H9 (cell line): ENCODE measurements at regions not wholly inside any gene's neighbourhood (a gene's known extent, or its start where the extent isn't known, plus 50 kb on each side); places are given as distances from the start of the nearest gene placed in this dataset.

Experiments
- DNase-seq: peaks from one replicate; pipeline ENCODE4 v3.0.0-alpha.2; 2017
- H2AFZ ChIP-seq: one replicate; pipeline ENCODE4 v1.6.1; 2013; ENCODE audit warnings: mild to moderate bottlenecking, low read length, control low read depth, moderate library complexity
- H2AK5ac ChIP-seq: 2 replicates; pipeline ENCODE4 v1.6.1; 2013; ENCODE audit warnings: low read length, control low read depth, mixed read lengths; ENCODE audit not compliant: insufficient read length
- H2BK120ac ChIP-seq: one replicate; pipeline ENCODE4 v1.6.1; 2013; ENCODE audit warnings: low read depth, mild to moderate bottlenecking, low read length, control low read depth, inconsistent platforms; ENCODE audit not compliant: poor library complexity, severe bottlenecking
- H2BK12ac ChIP-seq: 2 replicates; pipeline ENCODE4 v1.6.1; 2013; ENCODE audit warnings: low read length, control low read depth, mixed read lengths, low read depth; ENCODE audit not compliant: insufficient read length
- H2BK15ac ChIP-seq: 2 replicates; pipeline ENCODE4 v1.6.1; 2013; ENCODE audit warnings: low read depth, low read length, control low read depth
- H2BK20ac ChIP-seq: one replicate; pipeline ENCODE4 v1.6.1; 2013; ENCODE audit warnings: low read depth, mild to moderate bottlenecking, low read length, control low read depth, inconsistent platforms; ENCODE audit not compliant: poor library complexity, severe bottlenecking
- H2BK5ac ChIP-seq: 2 replicates; pipeline ENCODE4 v1.6.1; 2013; ENCODE audit warnings: low read length, control low read depth, mixed read lengths; ENCODE audit not compliant: insufficient read length
- H3K14ac ChIP-seq: 2 replicates; pipeline ENCODE4 v1.6.1; 2013; ENCODE audit warnings: low read length, control low read depth; ENCODE audit not compliant: insufficient read depth
- H3K18ac ChIP-seq: 2 replicates; pipeline ENCODE4 v1.6.1; 2013; ENCODE audit warnings: low read depth, mild to moderate bottlenecking, mixed read lengths, low read length, control low read depth; ENCODE audit not compliant: insufficient read length
- H3K23ac ChIP-seq: 2 replicates; pipeline ENCODE4 v1.6.1; 2013; ENCODE audit warnings: low read length, control low read depth, mixed read lengths, low read depth; ENCODE audit not compliant: insufficient read length
- H3K23me2 ChIP-seq: 2 replicates; pipeline ENCODE4 v1.6.1; 2013; ENCODE audit warnings: low read depth, mild to moderate bottlenecking, mixed read lengths, low read length, control low read depth; ENCODE audit not compliant: insufficient read length, poor library complexity, severe bottlenecking
- H3K27ac ChIP-seq: 2 replicates; pipeline ENCODE4 v1.5.1; 2013; ENCODE audit warnings: low read length, control low read depth, mixed read lengths, low read depth; ENCODE audit not compliant: insufficient read length
- H3K27me3 ChIP-seq: 2 replicates; pipeline ENCODE4 v1.6.1; 2013; ENCODE audit warnings: low read length, control low read depth, inconsistent platforms; ENCODE audit not compliant: insufficient read depth
- H3K4ac ChIP-seq: 2 replicates; pipeline ENCODE4 v1.6.1; 2013; ENCODE audit warnings: low read depth, mild to moderate bottlenecking, control low read depth, inconsistent platforms, low read length, moderate library complexity
- H3K4me1 ChIP-seq: 2 replicates; pipeline ENCODE4 v1.6.1; 2013; ENCODE audit warnings: low read length, control low read depth, inconsistent platforms; ENCODE audit not compliant: insufficient read depth
- H3K4me2 ChIP-seq: 2 replicates; pipeline ENCODE4 v1.6.1; 2013; ENCODE audit warnings: low read length, control low read depth, mixed read lengths; ENCODE audit not compliant: insufficient read length, insufficient read depth
- H3K56ac ChIP-seq: 2 replicates; pipeline ENCODE4 v1.6.1; 2013; ENCODE audit warnings: low read depth, mild to moderate bottlenecking, mixed read lengths, low read length, control low read depth; ENCODE audit not compliant: insufficient read length
- H3K79me1 ChIP-seq: 2 replicates; pipeline ENCODE4 v1.6.1; 2013; ENCODE audit warnings: low read depth, mild to moderate bottlenecking, moderate library complexity, low read length, control low read depth, inconsistent platforms; ENCODE audit not compliant: insufficient read depth, poor library complexity, severe bottlenecking
- H3K79me2 ChIP-seq: 2 replicates; pipeline ENCODE4 v1.6.1; 2013; ENCODE audit warnings: low read length, control low read depth, inconsistent platforms; ENCODE audit not compliant: insufficient read depth
- H3K9ac ChIP-seq: 2 replicates; pipeline ENCODE4 v1.6.1; 2013; ENCODE audit warnings: low read length, control low read depth, mixed read lengths; ENCODE audit not compliant: insufficient read length; ENCODE audit errors: extremely low read depth
- H3K9me3 ChIP-seq: one replicate; pipeline ENCODE4 v1.6.1; 2013; ENCODE audit warnings: low read depth, low read length, inconsistent platforms; ENCODE audit not compliant: control insufficient read depth
- H3T11ph ChIP-seq: one replicate; pipeline ENCODE4 v1.6.1; 2013; ENCODE audit warnings: mild to moderate bottlenecking, low read length, control low read depth, inconsistent platforms
- H4K20me1 ChIP-seq: one replicate; pipeline ENCODE4 v1.6.1; 2013; ENCODE audit not compliant: control insufficient read depth, insufficient read length, insufficient read depth
- H4K5ac ChIP-seq: 2 replicates; pipeline ENCODE4 v1.6.1; 2013; ENCODE audit warnings: low read depth, mild to moderate bottlenecking, mixed read lengths, low read length, control low read depth; ENCODE audit not compliant: insufficient read length
- H4K8ac ChIP-seq: replicated peaks from 2 replicates; pipeline ENCODE4 v1.6.1; 2013; ENCODE audit warnings: low read length, control low read depth, mixed read lengths, low read depth; ENCODE audit not compliant: insufficient read length
- H4K91ac ChIP-seq: 2 replicates; pipeline ENCODE4 v1.6.1; 2013; ENCODE audit warnings: low read depth, mild to moderate bottlenecking, moderate library complexity, mixed read lengths, low read length, control low read depth; ENCODE audit not compliant: insufficient read length
- H3K27ac Mint-ChIP-seq, 3 experiments: 2 replicates in 2 of 3; 3 replicates in 1 of 3; pipeline ENCODE4 v1.8.0; 2020 to 2021; ENCODE audit warnings: mixed read lengths in 3 of 3, mild to moderate bottlenecking in 1 of 3, moderate library complexity in 1 of 3
- H3K27me3 Mint-ChIP-seq: 2 replicates; pipeline ENCODE4 v1.8.0; 2021; ENCODE audit warnings: low read depth, mild to moderate bottlenecking, moderate library complexity, mixed read lengths
- H3K36me3 Mint-ChIP-seq, 3 experiments: 2 replicates in 2 of 3; 3 replicates in 1 of 3; pipeline ENCODE4 v1.8.0; 2020 to 2021; ENCODE audit warnings: low read depth in 3 of 3, mixed read lengths in 3 of 3; ENCODE audit not compliant: insufficient read depth in 1 of 3
- H3K4me1 Mint-ChIP-seq, 2 experiments: 2 replicates each; pipeline ENCODE4 v1.8.0; 2020; ENCODE audit warnings: mixed read lengths in 2 of 2
- H3K4me3 Mint-ChIP-seq, 2 experiments: 2 replicates in 1 of 2; 3 replicates in 1 of 2; pipeline ENCODE4 v1.8.0; 2020 to 2021; ENCODE audit warnings: mild to moderate bottlenecking in 2 of 2, mixed read lengths in 2 of 2, moderate library complexity in 1 of 2
- H3K9me3 Mint-ChIP-seq, 2 experiments: 2 replicates in 1 of 2; 3 replicates in 1 of 2; pipeline ENCODE4 v1.8.0; 2020; ENCODE audit warnings: mild to moderate bottlenecking in 2 of 2, mixed read lengths in 2 of 2, moderate library complexity in 1 of 2
- CTCF ChIP-seq: fragments of 200-600 bp; sonication (generic); conservative IDR thresholded peaks from 3 replicates; pipeline ENCODE4 v1.8.0; 2021; ENCODE audit warnings: antibody characterized with exemption, mild to moderate bottlenecking
- WGBS: extraction: QIAGEN DNeasy Blood & Tissue Kit; methylation state at CpG from one replicate; pipeline ENCODE4 v1.1.7; 2013; ENCODE audit warnings: missing lambda C conversion rate, low lambda C conversion rate, mixed read lengths; ENCODE audit not compliant: insufficient read length; ENCODE audit errors: extremely low coverage; 5-methylcytosine and 5-hydroxymethylcytosine counted together

DNA sequence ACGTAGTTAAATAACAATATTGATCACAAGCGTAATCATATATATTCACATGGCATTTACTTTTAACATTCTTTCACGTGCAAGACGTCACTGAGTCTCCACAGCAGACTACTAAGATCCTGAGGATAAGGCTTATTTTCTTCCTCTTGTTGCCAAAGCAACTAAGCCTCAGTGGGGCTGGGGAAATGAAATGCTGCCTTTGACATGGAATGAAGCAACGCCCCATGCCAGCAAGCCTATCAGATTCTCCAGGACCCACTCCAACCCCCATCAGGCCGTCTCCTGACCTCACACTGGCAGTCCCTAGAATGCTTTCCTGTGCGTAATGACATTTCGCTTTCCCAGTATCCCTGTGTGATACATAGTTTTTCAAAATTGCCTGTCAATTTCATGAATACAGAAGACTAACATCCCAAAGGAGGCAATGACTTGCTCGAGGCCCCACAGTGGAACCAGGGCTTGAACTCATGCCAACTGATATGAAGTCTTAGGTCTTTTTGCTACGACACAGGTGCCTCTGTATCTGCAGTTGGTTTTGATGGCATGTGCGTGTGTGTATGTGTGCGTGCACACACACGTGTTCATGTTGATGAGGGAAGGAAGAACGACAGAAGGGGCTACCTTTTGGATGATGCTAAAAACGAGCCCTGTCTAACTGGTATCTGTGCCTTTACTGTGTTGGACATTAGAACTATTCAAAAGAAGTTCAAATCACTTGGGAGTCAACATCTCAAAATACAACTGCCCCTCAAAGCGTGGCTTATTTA lies 239.1 kb downstream of the VRK1 start:
- Histone ChIP-seq H3K23me2 (peaks cover 10% of the 10 kb centered on the region), H3K4ac (no peak overlapping the region), H4K5ac (no peak overlapping the region), H3K18ac (no peak overlapping the region), H3K4me1 (peaks cover 11% of the 10 kb centered on the region; the same call in 1 of the 2 replicates), H3K79me1 (no peaks in the 10 kb centered on the region), H2BK12ac (no peak overlapping the region), H3K9ac (no peak overlapping the region), H4K8ac (no peak overlapping the region), H3K79me2 (no peaks in the 10 kb centered on the region), H2AK5ac (no peak overlapping the region), H3T11ph (no peak overlapping the region), H2BK5ac (no peak overlapping the region), H4K91ac (no peak overlapping the region), H2BK15ac (no peak overlapping the region), H3K27me3 (peaks cover 4% of the 10 kb centered on the region; the same call in 1 of the 2 replicates), H3K27ac (no peak overlapping the region), H4K20me1 (no peaks in the 10 kb centered on the region), H2AFZ (no peak overlapping the region), H3K14ac (no peak overlapping the region), H3K4me2 (no peak overlapping the region), H2BK120ac (no peak overlapping the region), H3K9me3 (no peaks in the 10 kb centered on the region), H3K23ac (no peak overlapping the region), H3K56ac (no peak overlapping the region), H2BK20ac (no peak overlapping the region)
- peaks cover 23 to 28% of the 10 kb centered on the region in 2 experiments for H3K4me1 Mint-ChIP-seq
- peaks cover 14 to 15% of the 10 kb centered on the region in 2 experiments for H3K9me3 Mint-ChIP-seq
- no peak for TF ChIP-seq CTCF
- no peak overlapping the region; a peak in 1 of 7 replicates for H3K27ac Mint-ChIP-seq
- H3K27me3 Mint-ChIP-seq, result peaks cover 35% of the 10 kb centered on the region
- no peak for DNase-seq
- H3K4me3 Mint-ChIP-seq, result no peak overlapping the region
- H3K36me3 Mint-ChIP-seq, result peaks cover 0 to 15% (median 3%) of the 10 kb centered on the region in 3 experiments; a peak in 5 of 7 replicates
- no CpG with 5 or more reads among the region's 16 CpGs for WGBS
